H9 (cell line): ENCODE measurements at regions not wholly inside any gene's neighbourhood (a gene's known extent, or its start where the extent isn't known, plus 50 kb on each side); places are given as distances from the start of the nearest gene placed in this dataset.

Source experiments
- DNase-seq: peaks from one replicate; pipeline ENCODE4 v3.0.0-alpha.2; 2017
- H2AFZ ChIP-seq: one replicate; pipeline ENCODE4 v1.6.1; 2013; ENCODE audit warnings: mild to moderate bottlenecking, low read length, control low read depth, moderate library complexity
- H2AK5ac ChIP-seq: 2 replicates; pipeline ENCODE4 v1.6.1; 2013; ENCODE audit warnings: low read length, control low read depth, mixed read lengths; ENCODE audit not compliant: insufficient read length
- H2BK120ac ChIP-seq: one replicate; pipeline ENCODE4 v1.6.1; 2013; ENCODE audit warnings: low read depth, mild to moderate bottlenecking, low read length, control low read depth, inconsistent platforms; ENCODE audit not compliant: poor library complexity, severe bottlenecking
- H2BK12ac ChIP-seq: 2 replicates; pipeline ENCODE4 v1.6.1; 2013; ENCODE audit warnings: low read length, control low read depth, mixed read lengths, low read depth; ENCODE audit not compliant: insufficient read length
- H2BK15ac ChIP-seq: 2 replicates; pipeline ENCODE4 v1.6.1; 2013; ENCODE audit warnings: low read depth, low read length, control low read depth
- H2BK20ac ChIP-seq: one replicate; pipeline ENCODE4 v1.6.1; 2013; ENCODE audit warnings: low read depth, mild to moderate bottlenecking, low read length, control low read depth, inconsistent platforms; ENCODE audit not compliant: poor library complexity, severe bottlenecking
- H2BK5ac ChIP-seq: 2 replicates; pipeline ENCODE4 v1.6.1; 2013; ENCODE audit warnings: low read length, control low read depth, mixed read lengths; ENCODE audit not compliant: insufficient read length
- H3K14ac ChIP-seq: 2 replicates; pipeline ENCODE4 v1.6.1; 2013; ENCODE audit warnings: low read length, control low read depth; ENCODE audit not compliant: insufficient read depth
- H3K18ac ChIP-seq: 2 replicates; pipeline ENCODE4 v1.6.1; 2013; ENCODE audit warnings: low read depth, mild to moderate bottlenecking, mixed read lengths, low read length, control low read depth; ENCODE audit not compliant: insufficient read length
- H3K23ac ChIP-seq: 2 replicates; pipeline ENCODE4 v1.6.1; 2013; ENCODE audit warnings: low read length, control low read depth, mixed read lengths, low read depth; ENCODE audit not compliant: insufficient read length
- H3K23me2 ChIP-seq: 2 replicates; pipeline ENCODE4 v1.6.1; 2013; ENCODE audit warnings: low read depth, mild to moderate bottlenecking, mixed read lengths, low read length, control low read depth; ENCODE audit not compliant: insufficient read length, poor library complexity, severe bottlenecking
- H3K27ac ChIP-seq: 2 replicates; pipeline ENCODE4 v1.5.1; 2013; ENCODE audit warnings: low read length, control low read depth, mixed read lengths, low read depth; ENCODE audit not compliant: insufficient read length
- H3K27me3 ChIP-seq: 2 replicates; pipeline ENCODE4 v1.6.1; 2013; ENCODE audit warnings: low read length, control low read depth, inconsistent platforms; ENCODE audit not compliant: insufficient read depth
- H3K4ac ChIP-seq: 2 replicates; pipeline ENCODE4 v1.6.1; 2013; ENCODE audit warnings: low read depth, mild to moderate bottlenecking, control low read depth, inconsistent platforms, low read length, moderate library complexity
- H3K4me1 ChIP-seq: 2 replicates; pipeline ENCODE4 v1.6.1; 2013; ENCODE audit warnings: low read length, control low read depth, inconsistent platforms; ENCODE audit not compliant: insufficient read depth
- H3K4me2 ChIP-seq: 2 replicates; pipeline ENCODE4 v1.6.1; 2013; ENCODE audit warnings: low read length, control low read depth, mixed read lengths; ENCODE audit not compliant: insufficient read length, insufficient read depth
- H3K56ac ChIP-seq: 2 replicates; pipeline ENCODE4 v1.6.1; 2013; ENCODE audit warnings: low read depth, mild to moderate bottlenecking, mixed read lengths, low read length, control low read depth; ENCODE audit not compliant: insufficient read length
- H3K79me1 ChIP-seq: 2 replicates; pipeline ENCODE4 v1.6.1; 2013; ENCODE audit warnings: low read depth, mild to moderate bottlenecking, moderate library complexity, low read length, control low read depth, inconsistent platforms; ENCODE audit not compliant: insufficient read depth, poor library complexity, severe bottlenecking
- H3K79me2 ChIP-seq: 2 replicates; pipeline ENCODE4 v1.6.1; 2013; ENCODE audit warnings: low read length, control low read depth, inconsistent platforms; ENCODE audit not compliant: insufficient read depth
- H3K9ac ChIP-seq: 2 replicates; pipeline ENCODE4 v1.6.1; 2013; ENCODE audit warnings: low read length, control low read depth, mixed read lengths; ENCODE audit not compliant: insufficient read length; ENCODE audit errors: extremely low read depth
- H3K9me3 ChIP-seq: one replicate; pipeline ENCODE4 v1.6.1; 2013; ENCODE audit warnings: low read depth, low read length, inconsistent platforms; ENCODE audit not compliant: control insufficient read depth
- H3T11ph ChIP-seq: one replicate; pipeline ENCODE4 v1.6.1; 2013; ENCODE audit warnings: mild to moderate bottlenecking, low read length, control low read depth, inconsistent platforms
- H4K20me1 ChIP-seq: one replicate; pipeline ENCODE4 v1.6.1; 2013; ENCODE audit not compliant: control insufficient read depth, insufficient read length, insufficient read depth
- H4K5ac ChIP-seq: 2 replicates; pipeline ENCODE4 v1.6.1; 2013; ENCODE audit warnings: low read depth, mild to moderate bottlenecking, mixed read lengths, low read length, control low read depth; ENCODE audit not compliant: insufficient read length
- H4K8ac ChIP-seq: replicated peaks from 2 replicates; pipeline ENCODE4 v1.6.1; 2013; ENCODE audit warnings: low read length, control low read depth, mixed read lengths, low read depth; ENCODE audit not compliant: insufficient read length
- H4K91ac ChIP-seq: 2 replicates; pipeline ENCODE4 v1.6.1; 2013; ENCODE audit warnings: low read depth, mild to moderate bottlenecking, moderate library complexity, mixed read lengths, low read length, control low read depth; ENCODE audit not compliant: insufficient read length
- H3K27ac Mint-ChIP-seq, 3 experiments: 2 replicates in 2 of 3; 3 replicates in 1 of 3; pipeline ENCODE4 v1.8.0; 2020 to 2021; ENCODE audit warnings: mixed read lengths in 3 of 3, mild to moderate bottlenecking in 1 of 3, moderate library complexity in 1 of 3
- H3K27me3 Mint-ChIP-seq: 2 replicates; pipeline ENCODE4 v1.8.0; 2021; ENCODE audit warnings: low read depth, mild to moderate bottlenecking, moderate library complexity, mixed read lengths
- H3K36me3 Mint-ChIP-seq, 3 experiments: 2 replicates in 2 of 3; 3 replicates in 1 of 3; pipeline ENCODE4 v1.8.0; 2020 to 2021; ENCODE audit warnings: low read depth in 3 of 3, mixed read lengths in 3 of 3; ENCODE audit not compliant: insufficient read depth in 1 of 3
- H3K4me1 Mint-ChIP-seq, 2 experiments: 2 replicates each; pipeline ENCODE4 v1.8.0; 2020; ENCODE audit warnings: mixed read lengths in 2 of 2
- H3K4me3 Mint-ChIP-seq, 2 experiments: 2 replicates in 1 of 2; 3 replicates in 1 of 2; pipeline ENCODE4 v1.8.0; 2020 to 2021; ENCODE audit warnings: mild to moderate bottlenecking in 2 of 2, mixed read lengths in 2 of 2, moderate library complexity in 1 of 2
- H3K9me3 Mint-ChIP-seq, 2 experiments: 2 replicates in 1 of 2; 3 replicates in 1 of 2; pipeline ENCODE4 v1.8.0; 2020; ENCODE audit warnings: mild to moderate bottlenecking in 2 of 2, mixed read lengths in 2 of 2, moderate library complexity in 1 of 2
- CTCF ChIP-seq: fragments of 200-600 bp; sonication (generic); conservative IDR thresholded peaks from 3 replicates; pipeline ENCODE4 v1.8.0; 2021; ENCODE audit warnings: antibody characterized with exemption, mild to moderate bottlenecking
- WGBS: extraction: QIAGEN DNeasy Blood & Tissue Kit; methylation state at CpG from one replicate; pipeline ENCODE4 v1.1.7; 2013; ENCODE audit warnings: missing lambda C conversion rate, low lambda C conversion rate, mixed read lengths; ENCODE audit not compliant: insufficient read length; ENCODE audit errors: extremely low coverage; 5-methylcytosine and 5-hydroxymethylcytosine counted together

GRCh38 chr1:98565951-98566350 is 95.6 kb upstream of the SNX7 start:
- no peak overlapping the region for H2BK12ac ChIP-seq
- no peak overlapping the region for H4K91ac ChIP-seq
- Mint-ChIP-seq H3K27ac (no peak overlapping the region; a peak in 1 of 7 replicates), H3K4me1 (peaks cover 7 to 8% of the 10 kb centered on the region in 2 experiments), H3K36me3 (peaks cover 21 to 32% (median 24%) of the 10 kb centered on the region in 3 experiments), H3K27me3 (no peaks in the 10 kb centered on the region; the same call in 1 of the 2 replicates), H3K9me3 (peaks cover 28 to 31% of the 10 kb centered on the region in 2 experiments), H3K4me3 (no peak overlapping the region)
- H3K4me1 ChIP-seq, result peaks cover 4% of the 10 kb centered on the region; the same call in 1 of the 2 replicates
- H3K9ac ChIP-seq, result no peak overlapping the region
- H3K4me2 ChIP-seq, result no peak overlapping the region
- H3K27ac ChIP-seq, result no peak overlapping the region
- H3K23ac ChIP-seq, result no peak overlapping the region
- H3K14ac ChIP-seq, result no peak overlapping the region
- WGBS, result no CpG with 5 or more reads among the region's 3 CpGs
- TF ChIP-seq CTCF, result no peak
- H3K27me3 ChIP-seq, result no peaks in the 10 kb centered on the region
- H4K5ac ChIP-seq, result no peak overlapping the region
- H3K23me2 ChIP-seq, result no peaks in the 10 kb centered on the region
- no peak overlapping the region for H2AFZ ChIP-seq
- H3K79me1 ChIP-seq, result no peaks in the 10 kb centered on the region
- H4K8ac ChIP-seq, result no peak overlapping the region
- H2AK5ac ChIP-seq, result no peak overlapping the region
- H3K9me3 ChIP-seq, result peaks cover 9% of the 10 kb centered on the region
- no peak overlapping the region for H3T11ph ChIP-seq
- no peak overlapping the region for H2BK20ac ChIP-seq
- no peak overlapping the region for H3K56ac ChIP-seq
- no peak overlapping the region for H3K18ac ChIP-seq
- no peak overlapping the region for H2BK5ac ChIP-seq
- H3K4ac ChIP-seq, result no peak overlapping the region
- H2BK15ac ChIP-seq, result no peak overlapping the region
- H4K20me1 ChIP-seq, result no peaks in the 10 kb centered on the region
- H3K79me2 ChIP-seq, result no peaks in the 10 kb centered on the region
- no peak for DNase-seq
- H2BK120ac ChIP-seq, result no peak overlapping the region
